ENCODE measurements at regions not wholly inside any gene's neighbourhood (a gene's known extent, or its start where the extent isn't known, plus 50 kb on each side); places are given as distances from the start of the nearest gene placed in this dataset.
A peak's percentile ranks its signal among the peaks of the same experiment; 100 is the strongest.

DNA sequence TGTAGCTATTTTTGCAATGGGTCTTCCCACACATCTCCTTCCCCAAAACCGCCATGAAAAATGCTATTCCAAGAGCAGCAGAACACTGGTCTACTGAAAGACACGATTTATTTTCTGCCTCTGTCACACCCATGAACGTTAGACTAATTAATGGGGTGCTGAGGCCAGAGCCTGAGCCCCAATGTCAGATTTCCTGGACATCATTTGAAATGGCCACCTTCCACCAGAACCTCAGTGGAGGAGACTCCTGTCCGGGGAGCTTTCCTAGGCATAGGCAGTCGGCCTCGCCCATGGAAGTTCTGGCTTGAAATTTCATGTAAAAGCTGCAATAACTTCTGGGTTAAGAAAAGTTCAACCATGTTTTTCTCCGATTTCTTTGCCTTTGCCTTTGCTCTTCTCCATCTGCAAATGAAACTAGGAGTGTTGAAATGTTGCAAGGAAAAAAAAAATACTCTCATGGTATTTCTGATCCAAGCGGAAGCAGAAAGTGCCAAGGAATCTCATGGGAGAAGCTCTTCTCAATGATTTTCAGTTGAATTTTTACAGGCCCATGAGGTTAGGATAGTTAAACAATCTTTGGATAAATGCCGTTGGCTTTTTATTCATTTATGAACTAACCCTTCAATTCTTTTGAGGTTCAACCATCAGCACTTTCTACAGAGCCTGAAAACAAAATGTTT is 570.8 kb upstream of the MGMT start:
- no peaks in the 10 kb centered on the region for H3K27me3 Mint-ChIP-seq (ENCODE audit: low read depth)

DNA sequence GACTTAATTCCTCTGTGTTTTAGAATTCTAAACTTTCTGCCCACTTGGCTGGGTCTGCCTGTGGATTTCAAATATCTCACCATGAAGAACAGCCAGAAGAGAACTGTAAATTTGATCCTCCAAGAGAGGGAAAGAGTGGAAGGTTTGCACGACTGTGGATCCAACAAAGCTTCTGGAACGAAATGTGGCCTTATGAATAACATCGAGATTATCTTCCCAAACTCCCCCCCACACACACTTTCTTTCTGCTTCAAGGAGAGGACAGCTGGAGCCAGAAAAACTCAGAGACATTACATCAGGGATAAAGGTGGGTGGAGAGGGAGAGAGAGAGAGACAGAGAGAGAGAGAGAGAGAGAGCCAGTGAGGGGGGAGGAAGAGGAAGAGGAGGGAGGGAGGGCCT is 570.1 kb upstream of the MGMT start:
- Mint-ChIP-seq H3K9me3 (no peaks in the 10 kb centered on the region), H3K36me3 (ENCODE audit: insufficient read depth) (no peaks in the 10 kb centered on the region), H3K27me3 (ENCODE audit: low read depth) (peaks cover 1% of the 10 kb centered on the region), H3K4me3 (no peak overlapping the region), H3K4me1 (ENCODE audit: low read depth) (no peaks in the 10 kb centered on the region)
- no peak for ATAC-seq
- DNase-seq: no peak

More for the DNA sequence above, 570.8 kb upstream of the MGMT start:
- no peaks in the 10 kb centered on the region for H3K9me3 Mint-ChIP-seq
- DNase-seq: no peak
- no peak for ATAC-seq
- no peaks in the 10 kb centered on the region for H3K36me3 Mint-ChIP-seq (ENCODE audit: insufficient read depth)
- no peak overlapping the region for H3K4me3 Mint-ChIP-seq
- H3K4me1 Mint-ChIP-seq (ENCODE audit: low read depth): no peaks in the 10 kb centered on the region

- no peaks in the 10 kb centered on the region for H3K36me3 Mint-ChIP-seq (ENCODE audit: insufficient read depth)
- ATAC-seq (no peak), DNase-seq (no peak)
- H3K9me3 Mint-ChIP-seq: no peaks in the 10 kb centered on the region
- H3K4me1 Mint-ChIP-seq (ENCODE audit: low read depth): no peaks in the 10 kb centered on the region
- H3K4me3 Mint-ChIP-seq: no peak overlapping the region
- H3K27me3 Mint-ChIP-seq (ENCODE audit: low read depth): peaks cover 1% of the 10 kb centered on the region
These were observed 569.5 kb upstream of the MGMT start for GRCh38 chr10:128897401-128898129.

DNA sequence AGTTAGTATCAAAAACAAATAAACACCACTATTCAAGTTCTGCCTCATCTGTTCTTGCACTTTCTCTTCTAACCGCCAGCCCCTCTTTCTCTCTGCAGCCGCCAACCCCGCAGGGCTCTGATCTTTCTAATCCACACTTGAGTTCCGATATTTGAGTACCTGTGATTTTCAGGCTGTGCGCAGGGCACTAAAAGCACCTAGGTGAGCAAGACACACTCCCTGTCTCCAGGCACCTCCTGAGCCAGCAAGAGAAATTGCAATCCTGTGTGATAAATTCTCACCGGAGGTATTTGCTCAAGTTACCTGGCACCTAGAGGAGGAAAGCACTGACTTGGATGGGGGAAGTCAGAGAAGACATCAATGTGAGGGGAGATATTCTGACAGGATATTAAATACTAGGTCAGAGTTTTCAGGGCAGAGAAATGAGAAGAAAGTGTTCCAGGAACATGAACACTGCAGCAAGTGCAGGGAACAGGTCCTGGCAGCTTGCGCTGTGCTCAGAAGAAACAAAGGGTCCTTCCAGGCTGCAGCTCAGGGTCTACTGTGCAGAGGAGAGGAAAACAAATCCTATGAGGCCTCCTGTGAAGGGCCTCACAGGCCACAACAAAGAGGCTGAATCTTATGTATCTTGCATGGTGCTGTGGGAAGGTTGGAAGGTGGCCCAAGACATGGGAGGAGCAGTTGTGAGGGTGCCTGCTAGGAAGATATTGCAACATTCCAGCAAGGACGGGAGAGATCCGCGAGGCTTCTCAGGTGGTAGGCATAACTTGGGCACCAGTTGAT is 568.7 kb upstream of the MGMT start:
- no peak overlapping the region for H3K4me3 Mint-ChIP-seq
- H3K27me3 Mint-ChIP-seq (ENCODE audit: low read depth): peaks cover 1% of the 10 kb centered on the region
- H3K4me1 Mint-ChIP-seq (ENCODE audit: low read depth): no peaks in the 10 kb centered on the region

DNA sequence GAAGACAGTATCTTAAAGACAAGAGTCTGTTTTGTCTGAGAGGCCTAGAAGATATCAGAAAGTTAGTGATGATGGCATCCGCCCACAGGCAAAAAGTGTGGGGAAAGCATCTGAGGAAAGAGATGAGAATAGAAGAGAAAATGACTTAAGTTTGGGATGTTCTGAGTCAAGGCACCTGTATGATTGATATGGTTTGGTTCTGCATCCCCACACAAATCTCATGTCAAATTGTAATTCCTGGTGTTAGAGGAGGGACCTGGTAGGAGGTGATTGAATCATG is 568.2 kb upstream of the MGMT start:
- H3K4me1 Mint-ChIP-seq (ENCODE audit: low read depth): no peaks in the 10 kb centered on the region
- no peaks in the 10 kb centered on the region for H3K36me3 Mint-ChIP-seq (ENCODE audit: insufficient read depth)
- DNase-seq (no peak), ATAC-seq (no peak)
- H3K27me3 Mint-ChIP-seq (ENCODE audit: low read depth): peaks cover 1% of the 10 kb centered on the region
- H3K9me3 Mint-ChIP-seq: no peaks in the 10 kb centered on the region
- no peak overlapping the region for H3K4me3 Mint-ChIP-seq

More for the DNA sequence above, 568.7 kb upstream of the MGMT start:
- no peak for ATAC-seq
- DNase-seq: no peak
- H3K36me3 Mint-ChIP-seq (ENCODE audit: insufficient read depth): no peaks in the 10 kb centered on the region
- H3K9me3 Mint-ChIP-seq: no peaks in the 10 kb centered on the region

- Mint-ChIP-seq H3K4me3 (no peak overlapping the region), H3K36me3 (ENCODE audit: insufficient read depth) (no peaks in the 10 kb centered on the region), H3K4me1 (ENCODE audit: low read depth) (no peaks in the 10 kb centered on the region), H3K27me3 (ENCODE audit: low read depth) (peaks cover 1% of the 10 kb centered on the region), H3K9me3 (no peaks in the 10 kb centered on the region)
- no peak for DNase-seq
- no peak for ATAC-seq
These were observed 566.6 kb upstream of the MGMT start for GRCh38 chr10:128900456-128900855.

DNA sequence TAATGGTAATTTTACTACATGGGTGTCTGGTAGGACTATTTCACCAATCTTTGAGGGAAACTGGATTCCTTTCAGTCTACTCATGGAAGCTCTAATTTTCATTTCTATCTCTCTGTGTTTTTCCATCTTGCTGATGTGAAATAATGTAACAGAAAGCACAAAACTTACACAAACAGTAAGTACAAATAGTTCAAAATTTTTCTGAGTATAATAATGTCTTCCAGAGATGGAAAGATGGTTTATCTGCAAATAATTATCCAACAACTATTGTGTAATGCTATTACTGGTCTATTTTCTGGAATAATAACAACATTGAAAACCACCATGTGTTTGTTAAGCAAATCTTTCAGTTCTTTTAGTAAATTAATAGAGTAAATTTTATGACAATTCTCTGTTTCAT is 565.8 kb upstream of the MGMT start:
- H3K9me3 Mint-ChIP-seq: no peaks in the 10 kb centered on the region
- no peak overlapping the region for H3K4me3 Mint-ChIP-seq
- no peaks in the 10 kb centered on the region for H3K4me1 Mint-ChIP-seq (ENCODE audit: low read depth)
- H3K36me3 Mint-ChIP-seq (ENCODE audit: insufficient read depth): no peaks in the 10 kb centered on the region
- ATAC-seq (no peak), DNase-seq (no peak)
- H3K27me3 Mint-ChIP-seq (ENCODE audit: low read depth): peaks cover 1% of the 10 kb centered on the region

DNA sequence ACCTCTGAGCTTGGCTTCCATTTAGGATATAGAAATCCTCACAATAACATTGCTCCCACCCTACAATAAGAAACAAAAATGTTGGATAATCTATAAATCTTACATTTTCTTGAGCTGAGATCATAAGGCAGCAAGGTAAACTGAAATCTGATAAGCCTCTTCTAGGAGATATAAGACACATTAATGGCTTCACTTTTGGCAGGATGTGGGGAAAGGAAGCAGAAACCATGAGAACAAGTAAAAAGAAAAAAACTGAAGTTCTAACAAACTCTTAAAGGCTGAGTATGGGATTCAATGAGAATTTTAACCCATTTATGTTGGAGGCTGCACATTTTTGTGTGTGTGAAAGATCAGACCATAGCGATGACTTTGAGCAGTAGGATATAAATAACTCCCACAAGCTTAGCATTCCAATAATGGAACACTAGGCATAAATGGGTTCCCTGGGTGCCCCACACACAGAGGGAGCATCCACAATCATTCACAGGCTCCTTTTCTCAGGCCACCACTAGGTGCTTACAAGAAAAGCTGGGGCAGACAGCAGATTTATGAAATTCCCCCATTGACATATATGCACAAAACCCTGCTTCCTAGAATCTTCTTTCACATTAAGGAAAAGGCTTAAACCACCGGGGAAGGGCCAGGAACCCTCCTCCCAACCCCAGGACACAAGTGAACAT is 564.9 kb upstream of the MGMT start:
- Mint-ChIP-seq H3K36me3 (ENCODE audit: insufficient read depth) (no peaks in the 10 kb centered on the region), H3K9me3 (no peaks in the 10 kb centered on the region), H3K4me3 (no peak overlapping the region), H3K4me1 (ENCODE audit: low read depth) (no peaks in the 10 kb centered on the region), H3K27me3 (ENCODE audit: low read depth) (peaks cover 1% of the 10 kb centered on the region)
- DNase-seq (no peak), ATAC-seq (no peak)

GRCh38 chr10:128907155-128907941 is 559.7 kb upstream of the MGMT start:
- no peak for ATAC-seq
- no peaks in the 10 kb centered on the region for H3K27me3 Mint-ChIP-seq (ENCODE audit: low read depth)
- no peaks in the 10 kb centered on the region for H3K36me3 Mint-ChIP-seq (ENCODE audit: insufficient read depth)
- no peak overlapping the region for H3K4me3 Mint-ChIP-seq
- DNase-seq: no peak
- no peaks in the 10 kb centered on the region for H3K9me3 Mint-ChIP-seq
- H3K4me1 Mint-ChIP-seq (ENCODE audit: low read depth): peaks cover 2% of the 10 kb centered on the region

GRCh38 chr10:128908099-128908498 is 558.9 kb upstream of the MGMT start:
- H3K36me3 Mint-ChIP-seq (ENCODE audit: insufficient read depth): no peaks in the 10 kb centered on the region
- no peaks in the 10 kb centered on the region for H3K9me3 Mint-ChIP-seq
- no peaks in the 10 kb centered on the region for H3K27me3 Mint-ChIP-seq (ENCODE audit: low read depth)
- H3K4me3 Mint-ChIP-seq: no peak overlapping the region
- no peak for ATAC-seq
- DNase-seq: no peak
- H3K4me1 Mint-ChIP-seq (ENCODE audit: low read depth): peaks cover 2% of the 10 kb centered on the region

DNA sequence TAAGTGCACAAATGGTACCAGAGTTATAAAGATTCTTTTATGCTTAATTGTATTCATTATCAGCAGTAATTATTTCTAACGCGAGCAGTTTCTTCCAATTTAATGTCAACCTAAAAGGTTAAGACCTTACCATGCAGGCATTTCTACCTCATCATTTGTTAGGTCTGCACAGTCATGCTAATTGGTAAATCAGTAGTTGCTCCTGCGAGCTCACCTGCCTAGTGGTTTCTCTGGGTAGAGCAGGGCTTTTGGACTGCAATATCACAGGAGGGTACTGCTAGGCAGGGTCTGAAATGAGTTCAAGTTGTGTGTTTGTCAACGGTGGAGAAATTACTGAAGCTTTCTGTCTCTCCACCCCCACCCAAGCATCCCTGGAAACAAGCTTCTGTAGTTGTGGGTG is 558.5 kb upstream of the MGMT start:
- no peak for ATAC-seq

GRCh38 chr10:128912568-128913311 is 554.3 kb upstream of the MGMT start:
- Mint-ChIP-seq H3K4me1 (ENCODE audit: low read depth) (peaks cover 2% of the 10 kb centered on the region), H3K4me3 (no peak overlapping the region), H3K9me3 (no peaks in the 10 kb centered on the region), H3K36me3 (ENCODE audit: insufficient read depth) (no peaks in the 10 kb centered on the region), H3K27me3 (ENCODE audit: low read depth) (no peaks in the 10 kb centered on the region)
- peak in 1 of 2 donors; percentile 30 for ATAC-seq
- DNase-seq: no peak

More for the DNA sequence above, 558.5 kb upstream of the MGMT start:
- Mint-ChIP-seq H3K4me1 (ENCODE audit: low read depth) (peaks cover 2% of the 10 kb centered on the region), H3K9me3 (no peaks in the 10 kb centered on the region), H3K36me3 (ENCODE audit: insufficient read depth) (no peaks in the 10 kb centered on the region), H3K4me3 (no peak overlapping the region), H3K27me3 (ENCODE audit: low read depth) (no peaks in the 10 kb centered on the region)
- DNase-seq: no peak

GRCh38 chr10:128914681-128915080 is 552.4 kb upstream of the MGMT start:
- H3K9me3 Mint-ChIP-seq: no peaks in the 10 kb centered on the region
- no peaks in the 10 kb centered on the region for H3K4me1 Mint-ChIP-seq (ENCODE audit: low read depth)
- no peak for DNase-seq
- H3K27me3 Mint-ChIP-seq (ENCODE audit: low read depth): no peaks in the 10 kb centered on the region
- no peak overlapping the region for H3K4me3 Mint-ChIP-seq
- H3K36me3 Mint-ChIP-seq (ENCODE audit: insufficient read depth): no peaks in the 10 kb centered on the region
- ATAC-seq: no peak
